Testis (tissue), 2 donors: ENCODE measurements at regions not wholly inside any gene's neighbourhood (a gene's known extent, or its start where the extent isn't known, plus 50 kb on each side); places are given as distances from the start of the nearest gene placed in this dataset.

Source experiments
- CTCF ChIP-seq, 3 experiments: fragments of 450-650 bp in 2 of 3; fragments of 200-600 bp in 1 of 3; sonication (generic) in 1 of 3; IDR thresholded peaks; one replicate each; pipeline ENCODE4 v1.5.1; 2016 to 2019; ENCODE audit warnings: antibody characterized with exemption in 3 of 3, mild to moderate bottlenecking in 2 of 3, moderate library complexity in 1 of 3
- POLR2A ChIP-seq: fragments of 450-650 bp; IDR thresholded peaks from one replicate; pipeline ENCODE4 v1.6.1; 2017; ENCODE audit warnings: antibody characterized with exemption, mild to moderate bottlenecking, moderate library complexity

GRCh38 chr17:13827118-13827517, 225.4 kb upstream of the HS3ST3A1 start:
- no peak for TF ChIP-seq CTCF (IDR thresholded peaks at IDR 0.05)
- TF ChIP-seq POLR2A, result no peak
